ENCODE measurements at regions not wholly inside any gene's neighbourhood (a gene's known extent, or its start where the extent isn't known, plus 50 kb on each side); places are given as distances from the start of the nearest gene placed in this dataset.
A peak's percentile ranks its signal among the peaks of the same experiment; 100 is the strongest.

GRCh38 chr2:40507432-40507831 lies 55.5 kb upstream of the SLC8A1 start:
- no peaks in the 10 kb centered on the region for H3K27me3 ChIP-seq
- intact Hi-C loops (cut with DNase I), result loop anchor here in 1 of 10 donors (5.0 kb wide), 1 partner anchor 50 kb away; no protein-coding TSS in a partner anchor
- H3K27ac ChIP-seq, result peak overlapping the region in 7 of 10 donors; percentile 1 to 96 (median 30)
- DNase-seq (no peak), ATAC-seq (no peak)
- TF ChIP-seq, protein P1, sequence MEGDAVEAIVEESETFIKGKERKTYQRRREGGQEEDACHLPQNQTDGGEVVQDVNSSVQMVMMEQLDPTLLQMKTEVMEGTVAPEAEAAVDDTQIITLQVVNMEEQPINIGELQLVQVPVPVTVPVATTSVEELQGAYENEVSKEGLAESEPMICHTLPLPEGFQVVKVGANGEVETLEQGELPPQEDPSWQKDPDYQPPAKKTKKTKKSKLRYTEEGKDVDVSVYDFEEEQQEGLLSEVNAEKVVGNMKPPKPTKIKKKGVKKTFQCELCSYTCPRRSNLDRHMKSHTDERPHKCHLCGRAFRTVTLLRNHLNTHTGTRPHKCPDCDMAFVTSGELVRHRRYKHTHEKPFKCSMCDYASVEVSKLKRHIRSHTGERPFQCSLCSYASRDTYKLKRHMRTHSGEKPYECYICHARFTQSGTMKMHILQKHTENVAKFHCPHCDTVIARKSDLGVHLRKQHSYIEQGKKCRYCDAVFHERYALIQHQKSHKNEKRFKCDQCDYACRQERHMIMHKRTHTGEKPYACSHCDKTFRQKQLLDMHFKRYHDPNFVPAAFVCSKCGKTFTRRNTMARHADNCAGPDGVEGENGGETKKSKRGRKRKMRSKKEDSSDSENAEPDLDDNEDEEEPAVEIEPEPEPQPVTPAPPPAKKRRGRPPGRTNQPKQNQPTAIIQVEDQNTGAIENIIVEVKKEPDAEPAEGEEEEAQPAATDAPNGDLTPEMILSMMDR (IDR thresholded peaks at IDR 0.05), result no peak
- H3K4me1 ChIP-seq, result peaks cover 0 to 18% (median 4%) of the 10 kb centered on the region in 9 donors
- WGBS, 2 donors, result 39 to 60% methylated on average over 1 of the region's 1 CpG
- peak overlapping the region in 5 of 10 donors; percentile 16 to 65 (median 58) for H3K4me3 ChIP-seq
- H3K9me3 ChIP-seq, result no peaks in the 10 kb centered on the region
- no peaks in the 10 kb centered on the region for H3K36me3 ChIP-seq

GRCh38 chr2:40510304-40510703 lies 58.4 kb upstream of the SLC8A1 start:
- peak overlapping the region in 9 of 10 donors; percentile 22 to 65 (median 57) for H3K4me3 ChIP-seq
- peak overlapping the region; percentile 61 to 96 (median 90) for H3K27ac ChIP-seq
- intact Hi-C loops (cut with DNase I), result loop anchor here in 3 of 10 donors (5.0 to 10.0 kb wide), 3 partner anchors 42 to 58 kb away; partner anchors contain the start of gene SLC8A1 (in 2 of the 3)
- no peaks in the 10 kb centered on the region for H3K9me3 ChIP-seq
- DNase-seq (no peak), ATAC-seq (no peak)
- peaks cover 0 to 38% (median 14%) of the 10 kb centered on the region in 9 donors for H3K4me1 ChIP-seq
- H3K36me3 ChIP-seq, result no peaks in the 10 kb centered on the region
- TF ChIP-seq, protein P1 (IDR thresholded peaks at IDR 0.05), result no peak
- H3K27me3 ChIP-seq, result no peaks in the 10 kb centered on the region
- WGBS, 2 donors, result 51 to 63% methylated on average over 3 of the region's 3 CpGs

DNA sequence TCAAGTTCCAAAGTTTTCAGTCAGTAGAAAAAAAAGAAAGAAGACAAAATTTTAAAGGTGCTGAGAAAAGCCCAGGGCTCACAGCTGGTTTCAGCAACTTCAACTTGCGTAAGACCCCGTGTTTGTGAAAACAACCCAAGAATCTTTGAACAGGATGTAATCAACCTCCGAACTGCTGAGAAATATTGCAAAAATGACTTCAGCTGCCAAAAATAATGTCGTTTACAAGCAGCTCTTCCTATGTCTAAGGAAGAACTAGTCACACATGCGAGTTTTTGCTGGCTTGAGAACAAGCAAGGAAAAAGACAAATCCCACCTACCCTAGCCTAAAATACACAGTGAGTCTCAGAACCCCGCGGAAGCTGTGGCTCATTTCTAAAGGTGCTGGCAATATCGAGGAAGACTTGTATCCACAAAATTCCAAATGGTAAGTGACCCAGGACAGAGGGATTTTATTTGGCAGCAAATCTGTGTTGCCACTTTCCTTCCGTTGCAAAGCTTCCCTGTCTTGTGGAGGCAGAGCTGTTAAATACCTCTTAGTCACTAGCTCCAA lies 59.8 kb upstream of the SLC8A1 start:
- Histone ChIP-seq H3K36me3 (no peaks in the 10 kb centered on the region), H3K27me3 (no peaks in the 10 kb centered on the region), H3K9me3 (no peaks in the 10 kb centered on the region), H3K4me3 (peak overlapping the region; percentile 22 to 65 (median 53)), H3K4me1 (peaks cover 0 to 40% (median 18%) of the 10 kb centered on the region in 9 donors), H3K27ac (peak overlapping the region; percentile 61 to 96 (median 90))
- DNase-seq, result peak in 1 of 2 donors; percentile 36
- intact Hi-C loops (cut with DNase I), result loop anchor here in 3 of 10 donors (5.0 to 10.0 kb wide), 3 partner anchors 41 to 59 kb away; partner anchors contain the start of gene SLC8A1 (in 2 of the 3)
- TF ChIP-seq, protein P1 (IDR thresholded peaks at IDR 0.05), result no peak
- 2 to 6% methylated on average over 9 of the region's 9 CpGs for WGBS, 2 donors
- peak; percentile 15 to 68 (median 50) for ATAC-seq

- TF ChIP-seq, protein P1 (IDR thresholded peaks at IDR 0.05), result no peak
- Histone ChIP-seq H3K9me3 (no peaks in the 10 kb centered on the region), H3K4me1 (peaks cover 0 to 41% (median 18%) of the 10 kb centered on the region in 9 donors), H3K36me3 (no peaks in the 10 kb centered on the region), H3K27me3 (no peaks in the 10 kb centered on the region), H3K4me3 (peak overlapping the region; percentile 22 to 65 (median 53)), H3K27ac (peak overlapping the region; percentile 61 to 96 (median 90))
- ATAC-seq (peak; percentile 73 to 95 (median 90)), DNase-seq (peak in 1 of 2 donors; percentile 65)
- 8 to 10% methylated on average over 6 of the region's 6 CpGs for WGBS, 2 donors
- intact Hi-C loops (cut with DNase I), result loop anchor here in 3 of 10 donors (5.0 to 10.0 kb wide), 3 partner anchors 40 to 60 kb away; partner anchors contain the start of gene SLC8A1 (in 2 of the 3)
These were observed 60.4 kb upstream of the SLC8A1 start for GRCh38 chr2:40512256-40512655.

Measured in heart right ventricle (tissue), 16 donors.